ENCODE measurements at regions not wholly inside any gene's neighbourhood (a gene's known extent, or its start where the extent isn't known, plus 50 kb on each side); places are given as distances from the start of the nearest gene placed in this dataset.

- TF ChIP-seq ZNF280C (tag by site-specific recombination; IDR thresholded peaks at IDR 0.05) = no peak
Observed at GRCh38 chr16:87117936-87118335, 199.3 kb downstream of the C16orf95 start (continued).

GRCh38 chr16:87119168-87119567 lies 198.0 kb downstream of the C16orf95 start:
- no peak for TF ChIP-seq ZNF571 (tag by site-specific recombination; IDR thresholded peaks at IDR 0.05)
- TF ChIP-seq ZNF510 (tag by site-specific recombination; IDR thresholded peaks at IDR 0.05; ENCODE audit: insufficient replicate concordance) = no peak
- no peak for TF ChIP-seq ZNF202 (tag by site-specific recombination; IDR thresholded peaks at IDR 0.05; ENCODE audit: borderline replicate concordance)
- TF ChIP-seq ZNF280C (tag by site-specific recombination; IDR thresholded peaks at IDR 0.05) = no peak
- TF ChIP-seq ELK4 (IDR thresholded peaks at IDR 0.05; ENCODE audit: borderline replicate concordance, low read depth, low read length) = no peak
- TF ChIP-seq ZNF266 (tag by site-specific recombination; IDR thresholded peaks at IDR 0.05; ENCODE audit: low read depth) = no peak
- TF ChIP-seq ZNF677 (tag by site-specific recombination; IDR thresholded peaks at IDR 0.05) = no peak
- no peak for TF ChIP-seq ZBTB1 (tag by site-specific recombination; IDR thresholded peaks at IDR 0.05)
- TF ChIP-seq ZNF529 (tag by site-specific recombination; IDR thresholded peaks at IDR 0.05; ENCODE audit: insufficient replicate concordance) = no peak
- no peak for TF ChIP-seq ZNF138 (tag by site-specific recombination; IDR thresholded peaks at IDR 0.05; ENCODE audit: borderline replicate concordance)
- no peak for TF ChIP-seq ZNF148 (tag by site-specific recombination; IDR thresholded peaks at IDR 0.05; ENCODE audit: borderline replicate concordance)
- TF ChIP-seq ZNF140 (tag by site-specific recombination; IDR thresholded peaks at IDR 0.05) = no peak
- TF ChIP-seq ZNF423 (tag by site-specific recombination; IDR thresholded peaks at IDR 0.05) = no peak
- Histone ChIP-seq H3K9me3 (ENCODE audit: control insufficient read depth, insufficient read depth, low read depth, low read length) (no peaks in the 10 kb centered on the region), H3K36me3 (ENCODE audit: control insufficient read depth in 2 of 2, insufficient read depth in 1 of 2, low read length in 2 of 2) (no peaks in the 10 kb centered on the region), H3K27ac (ENCODE audit: extremely low read depth, low read depth, low read length) (no peak overlapping the region), H3K4me1 (ENCODE audit: control insufficient read depth, insufficient read depth, low read length) (peaks cover 1% of the 10 kb centered on the region; the same call in 1 of the 2 replicates), H3K4me3 (ENCODE audit: low read depth, low read length) (no peak overlapping the region)
- CTCF ChIA-PET = no interaction called here
- POLR2A ChIA-PET = no interaction called here

- Histone ChIP-seq H3K4me1 (ENCODE audit: control insufficient read depth, insufficient read depth, low read length) (no peaks in the 10 kb centered on the region), H3K4me3 (ENCODE audit: low read depth, low read length) (no peak overlapping the region), H3K27ac (ENCODE audit: extremely low read depth, low read depth, low read length) (no peak overlapping the region), H3K9me3 (ENCODE audit: control insufficient read depth, insufficient read depth, low read depth, low read length) (no peaks in the 10 kb centered on the region), H3K36me3 (ENCODE audit: control insufficient read depth in 2 of 2, insufficient read depth in 1 of 2, low read length in 2 of 2) (no peaks in the 10 kb centered on the region)
- ChIA-PET CTCF (interaction anchor here (0.7 kb wide), 1 partner anchor 82 kb away, joined by 3 read pairs; no protein-coding TSS in a partner anchor), POLR2A (no interaction called here)
- no peak for TF ChIP-seq ZNF398 (tag by site-specific recombination; IDR thresholded peaks at IDR 0.05)
- TF ChIP-seq ZNF549 (tag by site-specific recombination; IDR thresholded peaks at IDR 0.05) = no peak
- TF ChIP-seq ZNF776 (tag by site-specific recombination; IDR thresholded peaks at IDR 0.05; ENCODE audit: borderline replicate concordance) = no peak
- TF ChIP-seq REST (tag by site-specific recombination; IDR thresholded peaks at IDR 0.05) = no peak
- TF ChIP-seq ZNF223 (tag by site-specific recombination; IDR thresholded peaks at IDR 0.05) = no peak
Observed at GRCh38 chr16:87119748-87120147, 197.4 kb downstream of the C16orf95 start.
